Duodenal mucosa (tissue), 2 donors: ENCODE measurements at regions not wholly inside any gene's neighbourhood (a gene's known extent, or its start where the extent isn't known, plus 50 kb on each side); places are given as distances from the start of the nearest gene placed in this dataset.
"Not testable (repeated sequence)": the region's sequence is repeated elsewhere in the genome, so short reads cannot be mapped to it uniquely, and the experiment has no call there.

Experiments
- H3K27ac ChIP-seq: one replicate; pipeline ENCODE4 v1.7.0; 2013; ENCODE audit warnings: low read depth, low read length
- H3K27me3 ChIP-seq, 2 donors: one replicate each; pipeline ENCODE4 v1.7.0; 2013; ENCODE audit warnings: low read length in 2 of 2, control low read depth in 1 of 2; ENCODE audit not compliant: insufficient read depth in 2 of 2, control insufficient read depth in 1 of 2
- H3K36me3 ChIP-seq, 2 donors: one replicate each; pipeline ENCODE4 v1.7.0; 2013; ENCODE audit warnings: low read length in 2 of 2, control low read depth in 1 of 2; ENCODE audit not compliant: insufficient read depth in 2 of 2, control insufficient read depth in 1 of 2
- H3K4me1 ChIP-seq, 2 donors: one replicate each; pipeline ENCODE4 v1.7.0; 2013; ENCODE audit warnings: low read length in 2 of 2, control low read depth in 1 of 2; ENCODE audit not compliant: insufficient read depth in 2 of 2, control insufficient read depth in 1 of 2
- H3K4me3 ChIP-seq, 2 donors: one replicate each; pipeline ENCODE4 v1.7.0; 2013; ENCODE audit warnings: low read length in 2 of 2, low read depth in 1 of 2
- H3K9ac ChIP-seq, 2 donors: one replicate each; pipeline ENCODE4 v1.7.0; 2013; ENCODE audit warnings: low read length in 2 of 2, low read depth in 1 of 2
- H3K9me3 ChIP-seq, 2 donors: one replicate each; pipeline ENCODE4 v1.7.0; 2013; ENCODE audit warnings: low read length in 2 of 2, control low read depth in 1 of 2; ENCODE audit not compliant: control insufficient read depth in 1 of 2

DNA sequence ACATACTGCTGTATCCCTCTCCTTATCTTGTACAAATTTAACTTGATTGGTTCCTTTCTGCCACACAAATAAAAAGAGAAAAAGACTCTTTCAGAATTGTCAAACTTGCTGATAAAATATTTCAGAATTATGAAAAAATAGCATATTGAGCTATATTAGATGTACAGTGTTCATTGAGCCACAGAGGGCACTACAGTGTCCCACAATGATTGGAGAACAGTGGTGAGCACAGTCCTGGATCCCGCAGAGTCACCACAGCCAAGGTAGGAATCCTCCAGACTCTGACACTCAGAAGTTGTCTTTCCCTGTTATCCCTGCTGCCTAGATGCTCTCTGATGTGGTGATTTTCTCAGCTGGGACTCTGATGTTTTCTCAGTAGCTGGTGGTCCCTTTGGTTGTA, 1281.3 kb upstream of the ZEB2 start:
- no peaks in the 10 kb centered on the region for H3K27me3 ChIP-seq
- no peaks in the 10 kb centered on the region for H3K4me1 ChIP-seq
- H3K9me3 ChIP-seq = no peaks in the 10 kb centered on the region
- no peak overlapping the region for H3K4me3 ChIP-seq
- no peak overlapping the region for H3K9ac ChIP-seq
- no peaks in the 10 kb centered on the region for H3K36me3 ChIP-seq
- no peak overlapping the region for H3K27ac ChIP-seq

DNA sequence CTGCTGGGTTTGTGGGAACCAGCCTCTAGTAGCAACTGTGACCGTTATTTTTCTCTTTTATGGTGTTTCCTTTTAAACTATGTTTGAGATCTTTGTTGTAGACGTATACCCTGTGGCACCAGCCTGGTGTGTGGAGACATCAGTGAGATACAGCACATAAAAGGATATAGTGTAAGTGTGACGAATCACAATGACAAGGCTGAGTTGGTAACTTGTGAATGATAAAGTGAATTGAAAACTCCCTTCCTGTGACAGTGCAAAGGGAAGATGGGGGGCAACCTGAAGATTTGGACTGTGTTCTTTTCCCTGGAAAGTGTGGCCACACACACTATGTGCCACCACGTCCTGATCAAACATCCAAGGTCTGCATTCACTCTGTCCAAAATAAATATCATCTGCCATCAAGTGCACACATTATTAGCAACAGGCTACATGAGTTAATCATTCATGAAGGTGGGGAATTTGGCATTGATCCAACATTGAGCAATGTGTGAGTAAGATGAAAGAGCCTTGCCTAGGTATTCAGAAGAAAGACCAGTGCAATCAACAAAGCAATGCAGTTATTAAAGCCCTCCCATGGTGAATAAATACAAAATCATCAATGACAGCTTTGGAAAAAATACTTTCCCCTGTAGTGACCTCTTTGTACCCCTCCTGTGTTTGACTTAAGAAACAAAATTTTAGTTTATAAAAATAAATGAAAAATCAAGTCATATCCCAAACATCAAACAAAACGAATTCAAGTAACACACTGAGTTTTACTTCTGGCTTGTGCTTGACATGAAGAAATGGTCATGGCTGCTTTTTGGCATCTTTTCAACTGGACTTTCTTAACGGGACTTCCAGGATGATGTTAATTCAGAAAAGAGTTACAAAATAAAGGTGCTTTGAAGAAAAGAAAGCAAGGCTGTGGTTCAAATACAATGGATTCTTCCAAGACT, 1280.5 kb upstream of the ZEB2 start:
- no peak overlapping the region for H3K9ac ChIP-seq

DNA sequence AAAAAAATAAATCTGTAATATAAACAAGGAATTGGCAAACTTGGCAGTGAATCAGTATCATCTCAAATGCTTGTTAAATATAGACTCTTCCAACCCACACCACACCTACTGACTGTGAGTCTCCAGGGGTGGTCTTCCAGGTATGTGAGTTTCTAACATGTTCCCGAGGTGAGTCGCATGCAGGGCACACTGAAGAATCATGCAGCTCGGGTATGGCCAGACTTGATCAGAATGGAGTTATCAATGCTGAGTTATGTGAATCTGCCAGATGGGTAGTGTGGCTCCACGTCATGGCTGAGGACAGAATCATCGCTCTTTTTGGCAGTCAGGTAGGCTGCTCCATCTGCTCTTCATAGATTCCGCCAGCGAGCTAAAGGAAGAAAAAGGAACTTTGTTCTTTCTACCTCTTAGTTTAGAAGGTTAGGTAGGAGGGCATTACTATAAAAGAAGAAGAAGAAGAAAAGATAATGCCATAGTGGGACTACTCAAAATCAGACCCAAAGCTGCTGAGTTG, 1279.7 kb upstream of the ZEB2 start:
- H3K4me3 ChIP-seq = no peak overlapping the region
- no peaks in the 10 kb centered on the region for H3K9me3 ChIP-seq
- no peaks in the 10 kb centered on the region for H3K4me1 ChIP-seq
- H3K36me3 ChIP-seq = no peaks in the 10 kb centered on the region
- no peaks in the 10 kb centered on the region for H3K27me3 ChIP-seq
- no peak overlapping the region for H3K9ac ChIP-seq
- no peak overlapping the region for H3K27ac ChIP-seq

More for the DNA sequence above, 1280.5 kb upstream of the ZEB2 start:
- no peaks in the 10 kb centered on the region for H3K4me1 ChIP-seq
- H3K27ac ChIP-seq = no peak overlapping the region
- H3K4me3 ChIP-seq = no peak overlapping the region
- no peaks in the 10 kb centered on the region for H3K27me3 ChIP-seq
- H3K36me3 ChIP-seq = no peaks in the 10 kb centered on the region
- H3K9me3 ChIP-seq = no peaks in the 10 kb centered on the region

DNA sequence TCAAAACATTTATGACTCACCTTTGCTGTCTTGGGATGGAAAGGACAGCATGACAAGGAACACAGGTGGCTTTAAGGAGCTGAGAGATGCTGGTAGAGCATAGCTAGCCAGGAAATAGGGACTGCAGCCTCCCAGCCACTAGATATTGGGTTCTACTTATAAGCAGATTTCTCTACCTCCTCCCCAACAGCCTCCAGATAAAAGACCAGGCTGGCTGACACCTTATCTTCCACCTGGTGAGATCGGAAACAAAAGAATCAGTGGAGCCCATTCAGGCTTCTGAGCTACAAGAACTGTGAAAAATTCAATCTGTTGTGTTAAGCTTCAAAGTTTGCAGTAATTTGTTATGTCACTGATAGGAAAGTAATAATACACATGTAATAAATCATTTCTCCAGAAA, 1278.5 kb upstream of the ZEB2 start:
- Histone ChIP-seq H3K27me3 (no peaks in the 10 kb centered on the region), H3K27ac (no peak overlapping the region), H3K4me1 (no peaks in the 10 kb centered on the region), H3K36me3 (no peaks in the 10 kb centered on the region), H3K9ac (no peak overlapping the region), H3K9me3 (no peaks in the 10 kb centered on the region), H3K4me3 (no peak overlapping the region)

DNA sequence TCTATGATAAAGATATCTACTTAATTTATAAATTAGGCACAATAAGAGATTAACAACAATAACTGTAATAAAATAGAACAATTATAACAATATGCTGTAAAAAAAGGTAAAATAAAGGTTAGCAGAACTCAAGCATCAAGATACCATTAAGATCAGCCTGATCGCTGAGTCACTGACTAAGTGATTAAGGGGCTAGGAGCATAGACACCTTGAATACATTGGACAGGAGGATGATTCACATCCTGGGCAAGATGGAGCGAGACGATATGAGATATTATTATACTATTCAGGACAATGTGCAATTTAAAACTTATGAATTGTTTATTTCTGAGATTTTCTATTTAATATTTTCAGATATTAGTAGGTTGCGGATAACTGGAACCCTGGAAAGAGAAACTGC, 1277.8 kb upstream of the ZEB2 start:
- Histone ChIP-seq H3K9ac (no peak overlapping the region), H3K27ac (no peak overlapping the region), H3K36me3 (no peaks in the 10 kb centered on the region), H3K9me3 (no peaks in the 10 kb centered on the region), H3K27me3 (no peaks in the 10 kb centered on the region), H3K4me3 (no peak overlapping the region), H3K4me1 (no peaks in the 10 kb centered on the region)

DNA sequence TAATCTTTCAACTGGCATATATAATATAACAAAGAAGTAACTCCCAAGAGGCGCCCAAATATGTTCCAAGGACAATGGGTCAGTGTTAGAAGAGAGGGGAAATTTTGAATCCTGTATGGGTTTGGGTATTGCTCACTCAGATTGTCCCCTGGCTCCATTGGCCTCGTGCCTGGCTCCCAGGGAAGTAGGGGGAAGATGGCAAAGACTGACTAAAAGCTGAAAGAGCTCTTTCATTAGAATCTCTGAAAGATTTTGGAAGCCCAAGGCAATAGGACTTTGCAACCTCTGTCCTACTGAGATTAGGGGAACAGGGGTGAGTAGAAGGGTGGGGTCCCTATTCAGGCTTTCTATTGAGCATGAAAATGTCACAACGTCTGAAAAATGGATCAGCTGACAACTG, 1272.8 kb upstream of the ZEB2 start:
- H3K9ac ChIP-seq = no peak overlapping the region

DNA sequence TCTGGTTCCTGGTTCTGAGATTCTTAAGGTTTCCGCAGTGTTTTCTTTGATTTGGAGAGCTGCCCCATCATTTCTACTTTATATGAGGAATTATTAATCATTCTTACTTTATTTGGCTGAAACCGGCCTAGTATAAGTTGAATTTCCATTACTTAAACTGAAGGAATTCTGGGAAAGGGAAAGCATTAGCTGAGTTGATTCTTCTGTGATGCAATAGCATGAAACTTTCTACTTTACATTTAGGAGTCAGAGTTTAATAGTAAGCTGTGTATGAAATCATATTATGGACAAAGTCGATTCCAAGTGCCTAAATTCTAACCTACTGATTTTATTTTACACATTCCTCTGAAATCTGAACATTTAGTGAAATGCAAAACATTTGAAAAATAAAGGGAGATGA, 1269.7 kb upstream of the ZEB2 start:
- Histone ChIP-seq H3K27me3 (no peaks in the 10 kb centered on the region), H3K9me3 (no peaks in the 10 kb centered on the region), H3K4me3 (no peak overlapping the region), H3K9ac (no peak overlapping the region), H3K36me3 (no peaks in the 10 kb centered on the region), H3K4me1 (no peaks in the 10 kb centered on the region), H3K27ac (no peak overlapping the region)

More for the DNA sequence above, 1272.8 kb upstream of the ZEB2 start:
- Histone ChIP-seq H3K9me3 (no peaks in the 10 kb centered on the region), H3K36me3 (no peaks in the 10 kb centered on the region), H3K27ac (no peak overlapping the region), H3K27me3 (no peaks in the 10 kb centered on the region), H3K4me1 (no peaks in the 10 kb centered on the region), H3K4me3 (no peak overlapping the region)

DNA sequence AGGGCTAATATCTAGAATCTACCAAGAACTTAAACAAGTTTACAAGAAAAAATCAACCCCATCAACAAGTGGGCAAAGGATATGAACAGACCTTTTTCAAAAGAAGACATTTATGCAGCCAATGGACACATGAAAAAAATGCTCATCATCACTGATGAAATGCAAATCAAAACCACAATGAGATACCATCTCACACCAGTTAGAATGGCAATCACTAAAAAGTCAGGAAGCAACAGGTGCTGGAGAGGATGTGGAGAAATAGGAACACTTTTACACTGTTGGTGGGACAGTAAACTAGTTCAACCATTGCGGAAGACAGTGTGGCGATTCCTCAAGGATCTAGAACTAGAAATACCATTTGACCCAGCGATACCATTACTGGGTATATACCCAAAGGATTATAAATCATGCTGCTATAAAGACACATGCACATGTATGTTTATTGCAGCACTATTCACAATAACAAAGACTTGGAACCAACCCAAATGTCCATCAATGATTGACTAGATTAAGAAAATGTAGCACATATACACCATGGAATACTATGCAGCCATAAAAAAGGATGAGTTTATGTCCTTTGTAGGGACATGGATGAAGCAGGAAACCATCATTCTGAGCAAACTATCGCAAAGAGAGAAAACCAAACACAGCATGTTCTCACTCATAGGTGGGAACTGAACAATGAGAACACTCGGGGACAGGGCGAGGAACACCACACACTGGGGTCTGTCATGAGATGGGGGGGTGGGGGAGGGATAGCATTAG, 1267.9 kb upstream of the ZEB2 start:
- H3K4me1 ChIP-seq, H3K27me3 ChIP-seq, H3K9me3 ChIP-seq, H3K9ac ChIP-seq, H3K36me3 ChIP-seq, H3K4me3 ChIP-seq, H3K27ac ChIP-seq: not testable (repeated sequence)

DNA sequence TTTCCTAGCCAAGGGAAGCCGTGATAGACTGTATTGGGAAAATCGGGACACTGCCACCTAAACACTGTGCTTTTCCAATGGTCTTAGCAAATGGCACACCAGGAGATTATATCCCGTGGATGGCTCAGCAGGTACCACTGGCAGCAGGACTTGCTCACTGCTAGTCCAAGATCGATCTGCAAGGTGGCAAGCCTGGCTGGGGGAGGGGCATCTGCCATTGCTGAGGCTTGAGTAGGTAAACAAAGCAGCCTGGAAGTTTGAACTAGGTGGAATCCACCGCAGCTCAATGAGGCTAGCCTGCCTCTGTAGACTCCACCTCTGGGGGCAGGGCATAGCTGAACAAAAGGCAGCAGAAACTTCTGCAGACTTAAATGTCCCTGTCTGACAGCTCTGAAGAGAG, 1262.7 kb upstream of the ZEB2 start:
- H3K9me3 ChIP-seq, H3K36me3 ChIP-seq, H3K4me3 ChIP-seq, H3K4me1 ChIP-seq, H3K9ac ChIP-seq, H3K27me3 ChIP-seq, H3K27ac ChIP-seq: not testable (repeated sequence)

DNA sequence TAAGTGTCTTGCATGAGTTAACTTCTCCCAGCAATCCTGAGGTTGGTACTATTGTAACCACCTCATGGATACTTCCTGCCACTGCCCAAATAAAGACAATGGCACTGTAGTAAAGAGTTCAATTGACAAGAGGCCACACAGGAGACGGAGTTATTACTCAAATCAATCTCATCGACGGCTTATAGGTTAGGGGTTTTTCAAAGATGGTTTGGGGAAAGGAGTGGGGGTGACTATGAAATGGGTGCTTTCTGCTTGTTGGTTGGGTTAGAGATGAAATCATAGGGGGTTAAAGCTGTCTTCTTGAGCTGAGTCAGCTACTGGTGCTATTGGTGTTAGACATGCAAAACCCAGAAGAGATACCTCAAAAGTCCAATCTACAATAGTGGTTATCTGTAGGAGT, 1258.0 kb upstream of the ZEB2 start:
- H3K27me3 ChIP-seq = no peaks in the 10 kb centered on the region
- no peak overlapping the region for H3K27ac ChIP-seq
- H3K36me3 ChIP-seq = no peaks in the 10 kb centered on the region
- no peaks in the 10 kb centered on the region for H3K4me1 ChIP-seq
- H3K9me3 ChIP-seq = no peaks in the 10 kb centered on the region
- H3K4me3 ChIP-seq = no peak overlapping the region
- no peak overlapping the region for H3K9ac ChIP-seq
